ENCODE measurements at regions not wholly inside any gene's neighbourhood (a gene's known extent, or its start where the extent isn't known, plus 50 kb on each side); places are given as distances from the start of the nearest gene placed in this dataset.

DNA sequence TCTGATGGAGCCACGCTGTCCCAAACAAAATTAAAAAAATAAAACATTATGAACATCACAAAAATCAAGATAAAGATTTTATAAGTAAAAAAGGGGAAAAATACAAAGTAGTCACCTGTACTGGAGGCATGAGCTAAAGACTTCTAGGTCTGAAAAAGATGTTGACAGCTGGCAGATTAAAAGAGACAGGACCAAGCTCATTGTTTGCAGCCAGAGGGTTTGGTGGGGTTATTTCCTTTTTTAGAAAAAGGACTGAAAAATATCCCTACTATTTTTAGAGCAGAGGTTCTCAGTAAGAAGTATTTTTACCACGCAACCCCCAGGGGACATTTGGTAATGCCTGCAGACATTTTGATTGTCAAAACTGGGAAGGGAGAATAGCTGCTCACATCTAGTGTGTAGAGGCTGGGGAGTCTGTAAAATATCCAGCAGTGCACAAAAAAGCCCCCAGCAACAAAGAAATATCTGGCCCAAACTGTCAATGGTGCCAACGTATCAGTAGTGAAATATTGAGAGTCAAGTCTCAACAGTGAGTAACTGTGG, 353.4 kb downstream of the TLE1 start:
- DNase-seq: no peak
- no peaks in the 10 kb centered on the region for H3K36me3 ChIP-seq
- H3K9me3 ChIP-seq: no peaks in the 10 kb centered on the region
- H3K4me3 ChIP-seq: no peak overlapping the region
- intact Hi-C loops (cut with DNase I): no loop called here
- no peaks in the 10 kb centered on the region for H3K27me3 ChIP-seq
- H3K4me1 ChIP-seq (ENCODE audit: insufficient read depth): no peaks in the 10 kb centered on the region
- H3K27ac ChIP-seq: no peak overlapping the region
- WGBS, 3 donors: 82 to 88% (median 86%) methylated on average over 3 of the region's 3 CpGs
- TF ChIP-seq EP300 (IDR thresholded peaks at IDR 0.05): no peak
- TF ChIP-seq CTCF (IDR thresholded peaks at IDR 0.05): no peak
- no peak for TF ChIP-seq POLR2A (IDR thresholded peaks at IDR 0.05)

DNA sequence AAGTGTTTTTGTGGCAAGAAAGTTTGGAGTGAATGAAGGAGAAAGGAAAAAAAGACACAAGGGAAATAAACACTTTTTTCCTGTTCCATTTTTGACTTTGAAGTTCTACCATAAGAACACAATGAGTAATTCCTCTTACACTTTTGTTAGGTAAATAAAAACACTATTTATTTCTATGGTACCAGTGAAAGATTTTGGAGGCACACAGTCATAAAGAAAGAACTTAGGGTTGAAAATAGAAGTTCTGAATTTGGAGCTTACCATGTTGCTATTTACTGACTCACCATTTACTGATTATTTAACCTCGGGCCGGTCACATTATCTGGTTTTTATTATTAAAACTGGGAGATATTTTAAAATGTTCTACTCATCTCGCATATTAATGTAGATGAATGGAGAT, 367.8 kb downstream of the TLE1 start:
- no peaks in the 10 kb centered on the region for H3K4me1 ChIP-seq (ENCODE audit: insufficient read depth)
- H3K27ac ChIP-seq: no peak overlapping the region
- TF ChIP-seq CTCF (IDR thresholded peaks at IDR 0.05): no peak
- no peak for TF ChIP-seq POLR2A (IDR thresholded peaks at IDR 0.05)
- no peak for TF ChIP-seq EP300 (IDR thresholded peaks at IDR 0.05)
- intact Hi-C loops (cut with DNase I): no loop called here
- no peaks in the 10 kb centered on the region for H3K36me3 ChIP-seq
- no peak for DNase-seq
- no peak overlapping the region for H3K4me3 ChIP-seq
- 39 to 61% (median 46%) methylated on average over 3 of the region's 3 CpGs for WGBS, 3 donors
- no peaks in the 10 kb centered on the region for H3K27me3 ChIP-seq
- no peaks in the 10 kb centered on the region for H3K9me3 ChIP-seq

- no peaks in the 10 kb centered on the region for H3K9me3 ChIP-seq
- 77 to 79% (median 78%) methylated on average over 4 of the region's 4 CpGs for WGBS, 3 donors
- H3K36me3 ChIP-seq: no peaks in the 10 kb centered on the region
- H3K27ac ChIP-seq: no peak overlapping the region
- no peak for DNase-seq
- intact Hi-C loops (cut with DNase I): no loop called here
- H3K4me3 ChIP-seq: no peak overlapping the region
- TF ChIP-seq POLR2A (IDR thresholded peaks at IDR 0.05) (no peak), EP300 (IDR thresholded peaks at IDR 0.05) (no peak), CTCF (IDR thresholded peaks at IDR 0.05) (no peak)
- no peaks in the 10 kb centered on the region for H3K4me1 ChIP-seq (ENCODE audit: insufficient read depth)
- H3K27me3 ChIP-seq: no peaks in the 10 kb centered on the region
Observed at GRCh38 chr9:81320909-81321482, 368.4 kb downstream of the TLE1 start.

- Histone ChIP-seq H3K9me3 (no peaks in the 10 kb centered on the region), H3K27ac (no peak overlapping the region), H3K36me3 (no peaks in the 10 kb centered on the region), H3K27me3 (no peaks in the 10 kb centered on the region), H3K4me1 (ENCODE audit: insufficient read depth) (no peaks in the 10 kb centered on the region), H3K4me3 (no peak overlapping the region)
- no peak for DNase-seq
- 32 to 47% (median 45%) methylated on average over 3 of the region's 3 CpGs for WGBS, 3 donors
- TF ChIP-seq POLR2A (IDR thresholded peaks at IDR 0.05): no peak
- intact Hi-C loops (cut with DNase I): no loop called here
Observed at GRCh38 chr9:81318571-81318970, 370.8 kb downstream of the TLE1 start.

DNA sequence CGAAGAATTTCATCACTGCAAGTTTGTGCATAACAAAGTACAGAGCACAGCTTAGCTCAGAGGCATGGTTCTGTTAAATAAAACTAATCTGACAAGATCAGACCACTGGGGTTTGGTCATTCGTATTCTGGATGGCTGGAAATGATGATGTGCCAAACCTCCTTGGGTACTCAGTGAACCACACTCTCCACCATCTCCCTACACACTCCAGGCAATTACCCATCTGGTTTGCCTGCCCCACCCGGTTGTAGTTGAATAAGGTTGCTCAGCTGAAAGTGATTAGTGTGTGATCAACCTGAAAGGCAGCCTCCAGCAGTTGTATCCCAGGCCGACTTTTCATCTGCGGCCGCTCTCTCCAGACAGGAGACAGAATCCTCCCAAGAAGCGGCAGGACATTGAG, 371.4 kb downstream of the TLE1 start:
- intact Hi-C loops (cut with DNase I): no loop called here
- H3K4me1 ChIP-seq (ENCODE audit: insufficient read depth): no peaks in the 10 kb centered on the region
- no peaks in the 10 kb centered on the region for H3K9me3 ChIP-seq
- H3K36me3 ChIP-seq: no peaks in the 10 kb centered on the region
- DNase-seq: no peak
- WGBS, 3 donors: 81 to 93% (median 89%) methylated on average over 7 of the region's 7 CpGs
- no peak overlapping the region for H3K4me3 ChIP-seq
- no peak overlapping the region for H3K27ac ChIP-seq
- TF ChIP-seq EP300 (IDR thresholded peaks at IDR 0.05) (no peak), POLR2A (IDR thresholded peaks at IDR 0.05) (no peak), CTCF (IDR thresholded peaks at IDR 0.05) (no peak)
- no peaks in the 10 kb centered on the region for H3K27me3 ChIP-seq
